ENCODE measurements at regions not wholly inside any gene's neighbourhood (a gene's known extent, or its start where the extent isn't known, plus 50 kb on each side); places are given as distances from the start of the nearest gene placed in this dataset.
"Not testable (repeated sequence)": the region's sequence is repeated elsewhere in the genome, so short reads cannot be mapped to it uniquely, and the experiment has no call there.

DNA sequence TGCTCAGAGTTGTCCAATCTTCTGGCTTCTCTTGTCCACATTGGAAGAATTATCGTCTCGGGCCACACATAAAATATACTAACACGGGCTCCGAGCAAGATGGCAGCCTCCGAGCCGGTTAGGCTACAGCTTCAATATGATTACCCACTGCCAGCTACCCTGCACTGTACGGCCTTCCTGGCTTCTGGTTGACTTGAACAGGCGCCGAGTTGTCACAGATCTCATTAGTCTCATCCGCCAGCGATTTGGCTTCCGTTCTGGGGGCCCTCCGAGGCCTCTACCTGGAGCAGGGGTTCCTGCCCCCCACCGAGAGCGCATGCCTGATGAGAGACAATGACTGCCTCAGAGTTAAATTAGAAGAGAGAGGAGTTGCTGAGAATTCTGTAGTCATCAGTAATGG is 101.2 kb upstream of the NUDT6 start:
- no peak overlapping the region for H3K4me3 ChIP-seq
- H3K79me2 ChIP-seq (ENCODE audit: low read depth): no peaks in the 10 kb centered on the region
- no peaks in the 10 kb centered on the region for H3F3A ChIP-seq (ENCODE audit: low read depth)
- Mint-ChIP-seq H3K4me1 (no peaks in the 10 kb centered on the region), H3K27ac (no peak overlapping the region), H3K36me3 (peaks cover 21% of the 10 kb centered on the region), H3K9me3 (peaks cover 3% of the 10 kb centered on the region), H3K27me3 (ENCODE audit: insufficient read depth, low read depth) (no peaks in the 10 kb centered on the region), H3K4me3 (no peak overlapping the region)
- no peaks in the 10 kb centered on the region for H3K9me3 ChIP-seq (ENCODE audit: low read depth)
- TF ChIP-seq EZH2 (IDR thresholded peaks at IDR 0.05): no peak
- TF ChIP-seq, protein P1, sequence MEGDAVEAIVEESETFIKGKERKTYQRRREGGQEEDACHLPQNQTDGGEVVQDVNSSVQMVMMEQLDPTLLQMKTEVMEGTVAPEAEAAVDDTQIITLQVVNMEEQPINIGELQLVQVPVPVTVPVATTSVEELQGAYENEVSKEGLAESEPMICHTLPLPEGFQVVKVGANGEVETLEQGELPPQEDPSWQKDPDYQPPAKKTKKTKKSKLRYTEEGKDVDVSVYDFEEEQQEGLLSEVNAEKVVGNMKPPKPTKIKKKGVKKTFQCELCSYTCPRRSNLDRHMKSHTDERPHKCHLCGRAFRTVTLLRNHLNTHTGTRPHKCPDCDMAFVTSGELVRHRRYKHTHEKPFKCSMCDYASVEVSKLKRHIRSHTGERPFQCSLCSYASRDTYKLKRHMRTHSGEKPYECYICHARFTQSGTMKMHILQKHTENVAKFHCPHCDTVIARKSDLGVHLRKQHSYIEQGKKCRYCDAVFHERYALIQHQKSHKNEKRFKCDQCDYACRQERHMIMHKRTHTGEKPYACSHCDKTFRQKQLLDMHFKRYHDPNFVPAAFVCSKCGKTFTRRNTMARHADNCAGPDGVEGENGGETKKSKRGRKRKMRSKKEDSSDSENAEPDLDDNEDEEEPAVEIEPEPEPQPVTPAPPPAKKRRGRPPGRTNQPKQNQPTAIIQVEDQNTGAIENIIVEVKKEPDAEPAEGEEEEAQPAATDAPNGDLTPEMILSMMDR (IDR thresholded peaks at IDR 0.05): no peak
- no peak for TF ChIP-seq EZH2phosphoT487 (IDR thresholded peaks at IDR 0.05)
- no peaks in the 10 kb centered on the region for H3K4me1 ChIP-seq
- no peak overlapping the region for H2AFZ ChIP-seq (replicated peaks)
- no peak for DNase-seq (ENCODE audit: low spot score)
- no peaks in the 10 kb centered on the region for H3K27me3 ChIP-seq
- no peaks in the 10 kb centered on the region for H4K20me1 ChIP-seq (ENCODE audit: low read depth)
- no peak overlapping the region for H3K4me2 ChIP-seq
- no peak overlapping the region for H3K27ac ChIP-seq
- H3K9ac ChIP-seq: no peak overlapping the region
- H3K36me3 ChIP-seq: peaks cover 4% of the 10 kb centered on the region

DNA sequence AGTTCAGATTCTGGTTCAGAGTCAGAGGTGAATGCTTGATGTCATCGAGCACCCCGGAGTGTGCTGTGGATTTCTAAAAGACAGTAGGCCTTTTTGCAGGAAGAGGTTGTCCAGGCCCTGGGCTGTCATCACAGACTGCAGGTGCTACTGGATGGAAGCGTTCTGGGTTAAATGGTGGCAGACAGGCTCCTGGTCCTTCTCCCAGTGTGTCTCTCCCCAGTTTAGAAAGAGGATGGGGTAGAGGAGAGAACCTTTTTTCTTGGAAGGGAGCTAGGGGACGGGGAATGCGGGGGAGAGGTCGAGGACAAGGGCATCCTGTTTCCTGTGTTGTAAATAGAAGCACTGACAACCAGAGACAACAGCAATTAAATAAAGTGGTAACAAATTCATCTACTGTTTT is 102.3 kb upstream of the NUDT6 start:
- no peaks in the 10 kb centered on the region for H4K20me1 ChIP-seq (ENCODE audit: low read depth)
- H3K27ac Mint-ChIP-seq: no peak overlapping the region

DNA sequence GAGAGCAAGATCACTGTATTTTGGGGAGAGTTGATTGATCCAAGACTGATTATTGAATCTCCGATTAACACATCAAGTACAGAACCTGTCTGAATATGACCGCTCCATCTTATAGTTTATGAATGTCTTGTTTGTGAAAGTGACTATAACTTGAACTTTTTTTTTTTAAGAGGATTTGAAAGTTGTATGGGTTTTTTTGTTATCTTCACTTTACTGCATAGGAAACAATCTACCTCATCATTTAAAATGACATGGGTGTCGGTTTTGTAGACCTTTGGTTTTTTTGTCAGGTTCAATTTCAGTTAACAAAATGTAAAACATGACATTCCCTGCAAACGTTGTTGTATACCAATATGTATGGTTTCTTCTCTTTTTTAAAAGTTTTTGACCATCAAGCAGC is 103.0 kb upstream of the NUDT6 start:
- Histone ChIP-seq H3K9me3 (ENCODE audit: low read depth) (no peaks in the 10 kb centered on the region), H4K20me1 (ENCODE audit: low read depth) (no peaks in the 10 kb centered on the region), H3K4me1 (no peaks in the 10 kb centered on the region), H3K36me3 (peaks cover 6% of the 10 kb centered on the region), H3K4me3 (no peak overlapping the region), H3K27ac (no peak overlapping the region), H3K9ac (no peak overlapping the region), H2AFZ (replicated peaks) (no peak overlapping the region), H3K79me2 (ENCODE audit: low read depth) (no peaks in the 10 kb centered on the region), H3K4me2 (no peak overlapping the region), H3K27me3 (no peaks in the 10 kb centered on the region), H3F3A (ENCODE audit: low read depth) (no peaks in the 10 kb centered on the region)
- Mint-ChIP-seq H3K4me1 (no peaks in the 10 kb centered on the region), H3K4me3 (no peak overlapping the region), H3K27me3 (ENCODE audit: insufficient read depth, low read depth) (no peaks in the 10 kb centered on the region), H3K36me3 (peaks cover 25% of the 10 kb centered on the region), H3K27ac (no peak overlapping the region), H3K9me3 (peaks cover 3% of the 10 kb centered on the region)
- TF ChIP-seq, protein P1 (IDR thresholded peaks at IDR 0.05): no peak
- DNase-seq (ENCODE audit: low spot score): no peak

More for the DNA sequence above, 102.3 kb upstream of the NUDT6 start:
- no peak for DNase-seq (ENCODE audit: low spot score)
- no peaks in the 10 kb centered on the region for H3K4me1 ChIP-seq
- Mint-ChIP-seq H3K36me3 (peaks cover 26% of the 10 kb centered on the region), H3K9me3 (peaks cover 3% of the 10 kb centered on the region), H3K4me3 (no peak overlapping the region), H3K27me3 (ENCODE audit: insufficient read depth, low read depth) (no peaks in the 10 kb centered on the region), H3K4me1 (no peaks in the 10 kb centered on the region)
- no peaks in the 10 kb centered on the region for H3K79me2 ChIP-seq (ENCODE audit: low read depth)
- peaks cover 6% of the 10 kb centered on the region for H3K36me3 ChIP-seq
- TF ChIP-seq EZH2 (IDR thresholded peaks at IDR 0.05): no peak
- TF ChIP-seq EZH2phosphoT487 (IDR thresholded peaks at IDR 0.05): no peak
- TF ChIP-seq, protein P1 (IDR thresholded peaks at IDR 0.05): no peak
- no peak overlapping the region for H3K4me2 ChIP-seq
- H3K27me3 ChIP-seq: no peaks in the 10 kb centered on the region
- no peak overlapping the region for H2AFZ ChIP-seq (replicated peaks)
- no peaks in the 10 kb centered on the region for H3F3A ChIP-seq (ENCODE audit: low read depth)
- no peaks in the 10 kb centered on the region for H3K9me3 ChIP-seq (ENCODE audit: low read depth)
- H3K9ac ChIP-seq: no peak overlapping the region
- H3K4me3 ChIP-seq: no peak overlapping the region
- no peak overlapping the region for H3K27ac ChIP-seq

DNA sequence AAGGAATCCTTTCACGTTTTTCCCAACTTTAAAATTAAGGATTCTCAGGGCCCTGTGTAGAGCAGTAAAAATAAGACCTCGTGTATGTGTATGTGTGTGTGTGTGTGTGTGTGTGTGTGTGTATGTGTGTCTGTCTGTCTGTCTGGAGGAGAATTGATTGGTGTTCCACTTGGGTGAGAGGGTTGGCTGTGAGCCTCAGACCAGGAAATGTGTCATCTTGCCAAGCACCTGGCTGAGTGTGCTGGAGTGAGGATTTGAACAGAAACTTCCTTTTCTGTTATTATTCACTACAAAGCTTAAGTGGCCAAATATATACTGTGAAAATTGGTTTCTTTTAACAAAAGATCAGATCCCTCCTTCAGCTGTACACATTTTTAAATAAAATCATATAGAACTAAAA is 103.6 kb upstream of the NUDT6 start:
- H3K4me3 Mint-ChIP-seq; H3K27me3 Mint-ChIP-seq (ENCODE audit: insufficient read depth, low read depth); H3K27me3 ChIP-seq; H3K4me1 ChIP-seq; H3K27ac Mint-ChIP-seq; H3K4me1 Mint-ChIP-seq; H3K36me3 ChIP-seq; H4K20me1 ChIP-seq (ENCODE audit: low read depth); H3K9me3 ChIP-seq (ENCODE audit: low read depth); H2AFZ ChIP-seq (replicated peaks); H3K4me3 ChIP-seq; H3K4me2 ChIP-seq; H3K9ac ChIP-seq; H3K27ac ChIP-seq; H3K79me2 ChIP-seq (ENCODE audit: low read depth); H3F3A ChIP-seq (ENCODE audit: low read depth); H3K9me3 Mint-ChIP-seq; DNase-seq (ENCODE audit: low spot score): not testable (repeated sequence)
- H3K36me3 Mint-ChIP-seq: peaks cover 25% of the 10 kb centered on the region

All from neural progenitor cell (in vitro differentiated cells).